Stimulated activated CD4-positive, alpha-beta T cell treated with anti-CD3 and anti-CD28 coated beads, Interleukin-1b, Interleukin-23, amount 100 ng/mL, for 48 hours (primary cell): ENCODE measurements at regions not wholly inside any gene's neighbourhood (a gene's known extent, or its start where the extent isn't known, plus 50 kb on each side); places are given as distances from the start of the nearest gene placed in this dataset.

Experiments used
- DNase-seq: peaks from one replicate; pipeline ENCODE4 v3.0.0-alpha.2; 2020

GRCh38 chr14:85402569-85403162, 127.3 kb upstream of the FLRT2 start:
- no peak for DNase-seq

- DNase-seq, result no peak
These were observed 120.3 kb upstream of the FLRT2 start for GRCh38 chr14:85409481-85410210.

- DNase-seq, result no peak
These were observed 117.2 kb upstream of the FLRT2 start for GRCh38 chr14:85412756-85413155.

- no peak for DNase-seq
These were observed 116.0 kb upstream of the FLRT2 start for GRCh38 chr14:85413836-85414526.

GRCh38 chr14:85415015-85415712, 114.8 kb upstream of the FLRT2 start:
- DNase-seq, result no peak

GRCh38 chr14:85416771-85417170, 113.2 kb upstream of the FLRT2 start:
- no peak for DNase-seq

- no peak for DNase-seq
These were observed 112.5 kb upstream of the FLRT2 start for GRCh38 chr14:85417396-85417795.

- no peak for DNase-seq
These were observed 111.2 kb upstream of the FLRT2 start for GRCh38 chr14:85418721-85419120.

- DNase-seq, result no peak
These were observed 109.7 kb upstream of the FLRT2 start for GRCh38 chr14:85420278-85420677.

- no peak for DNase-seq
These were observed 109.2 kb upstream of the FLRT2 start for GRCh38 chr14:85420707-85421106.

- no peak for DNase-seq
These were observed 108.6 kb upstream of the FLRT2 start for GRCh38 chr14:85421186-85421877.

GRCh38 chr14:85423889-85424288, 106.1 kb upstream of the FLRT2 start:
- DNase-seq, result no peak

- DNase-seq, result no peak
These were observed 104.4 kb upstream of the FLRT2 start for GRCh38 chr14:85425507-85425906.

GRCh38 chr14:85426068-85426935, 103.6 kb upstream of the FLRT2 start:
- DNase-seq, result no peak

- DNase-seq, result no peak
These were observed 101.0 kb upstream of the FLRT2 start for GRCh38 chr14:85428926-85429325.

GRCh38 chr14:85437148-85437547, 92.8 kb upstream of the FLRT2 start:
- no peak for DNase-seq

- no peak for DNase-seq
These were observed 91.9 kb upstream of the FLRT2 start for GRCh38 chr14:85438001-85438400.

GRCh38 chr14:85438481-85438942, 91.4 kb upstream of the FLRT2 start:
- DNase-seq, result no peak

- no peak for DNase-seq
These were observed 90.1 kb upstream of the FLRT2 start for GRCh38 chr14:85439696-85440328.

- DNase-seq, result no peak
These were observed 87.9 kb upstream of the FLRT2 start for GRCh38 chr14:85441909-85442643.

GRCh38 chr14:85442996-85443395, 86.9 kb upstream of the FLRT2 start:
- no peak for DNase-seq
